Esophagus muscularis mucosa (tissue), 4 donors: ENCODE measurements at regions not wholly inside any gene's neighbourhood (a gene's known extent, or its start where the extent isn't known, plus 50 kb on each side); places are given as distances from the start of the nearest gene placed in this dataset.
A peak's percentile ranks its signal among the peaks of the same experiment; 100 is the strongest.

Experiments used
- DNase-seq: peaks from one replicate; pipeline ENCODE4 v3.0.0-alpha.2; 2017; ENCODE audit errors: extremely low spot score
- H3K27ac ChIP-seq, 4 donors: fragments of 200-600 bp; sonication (generic); replicated peaks in 1 of 4; 1 replicate in 3 of 4; 2 replicates in 1 of 4; pipeline ENCODE4 v1.5.1; 2016 to 2019; ENCODE audit warnings: mild to moderate bottlenecking in 1 of 4
- H3K27me3 ChIP-seq, 4 donors: fragments of 200-600 bp; sonication (generic); one replicate each; pipeline versions ENCODE4 v1.5.1 to v1.6.0; 2016 to 2019
- H3K36me3 ChIP-seq, 4 donors: fragments of 200-600 bp; sonication (generic); one replicate each; pipeline ENCODE4 v1.5.1; 2016 to 2019
- H3K4me1 ChIP-seq, 4 donors: fragments of 200-600 bp; sonication (generic); one replicate each; pipeline ENCODE4 v1.5.1; 2016 to 2019
- H3K4me3 ChIP-seq, 4 donors: fragments of 200-600 bp; sonication (generic); 1 replicate in 2 of 4; 2 replicates in 2 of 4; pipeline ENCODE4 v1.5.1; 2016 to 2019; ENCODE audit warnings: mild to moderate bottlenecking in 4 of 4, moderate library complexity in 1 of 4
- H3K9me3 ChIP-seq, 4 donors: fragments of 200-600 bp; sonication (generic); 1 replicate in 3 of 4; 2 replicates in 1 of 4; pipeline ENCODE4 v1.5.1; 2016 to 2019
- CTCF ChIP-seq, 3 experiments: fragments of 200-600 bp in 2 of 3; fragments of 450-650 bp in 1 of 3; sonication (generic) in 2 of 3; IDR thresholded peaks; one replicate each; pipeline ENCODE4 v1.5.1; 2017 to 2019; ENCODE audit warnings: antibody characterized with exemption in 3 of 3, mild to moderate bottlenecking in 2 of 3, moderate library complexity in 1 of 3
- EP300 ChIP-seq: sonication (generic); formaldehyde crosslinking; IDR thresholded peaks from one replicate; pipeline ENCODE4 v1.6.1; 2017; ENCODE audit warnings: antibody characterized with exemption
- POLR2A ChIP-seq: fragments of 450-650 bp; IDR thresholded peaks from one replicate; pipeline ENCODE4 v1.6.1; 2017; ENCODE audit warnings: antibody characterized with exemption, moderate library complexity, mild to moderate bottlenecking, low read depth
- POLR2AphosphoS5 ChIP-seq, 2 donors: sonication (generic); formaldehyde crosslinking; IDR thresholded peaks; one replicate each; pipeline ENCODE4 v1.6.1; 2017; ENCODE audit warnings: antibody characterized with exemption in 2 of 2
- WGBS: methylation state at CpG from one replicate; pipeline ENCODE4 v1.1.5; 2018; 5-methylcytosine and 5-hydroxymethylcytosine counted together
- intact Hi-C: fragments of 100-400 bp; cut with DNase I; formaldehyde crosslinking; loops from one replicate; pipeline ENCODE4 v1.15.1; 2023

- 81% methylated on average over 4 of the region's 4 CpGs for WGBS
These were observed 227.2 kb upstream of the DDX18 start for GRCh38 chr2:117587310-117587709.

GRCh38 chr2:117603060-117603459 lies 211.4 kb upstream of the DDX18 start:
- 56% methylated on average over 3 of the region's 3 CpGs for WGBS

More at GRCh38 chr2:117587310-117587709, 227.2 kb upstream of the DDX18 start:
- intact Hi-C loops = no loop called here
- Histone ChIP-seq H3K9me3 (peaks cover 0 to 6% (median 2%) of the 10 kb centered on the region in 4 donors), H3K27ac (no peak overlapping the region), H3K4me1 (no peaks in the 10 kb centered on the region), H3K36me3 (no peaks in the 10 kb centered on the region), H3K27me3 (no peaks in the 10 kb centered on the region), H3K4me3 (no peak overlapping the region)
- no peak for TF ChIP-seq POLR2A
- TF ChIP-seq POLR2AphosphoS5 (IDR thresholded peaks at IDR 0.05) = no peak
- TF ChIP-seq CTCF (IDR thresholded peaks at IDR 0.05) = no peak
- TF ChIP-seq EP300 = no peak
- DNase-seq = no peak

GRCh38 chr2:117603567-117603966 lies 210.9 kb upstream of the DDX18 start:
- TF ChIP-seq CTCF (IDR thresholded peaks at IDR 0.05) = no peak
- no peak for TF ChIP-seq POLR2AphosphoS5 (IDR thresholded peaks at IDR 0.05)
- TF ChIP-seq EP300 = no peak
- TF ChIP-seq POLR2A = no peak
- Histone ChIP-seq H3K9me3 (no peaks in the 10 kb centered on the region), H3K4me1 (no peaks in the 10 kb centered on the region), H3K27ac (no peak overlapping the region), H3K27me3 (no peaks in the 10 kb centered on the region), H3K4me3 (no peak overlapping the region), H3K36me3 (no peaks in the 10 kb centered on the region)
- intact Hi-C loops = no loop called here
- WGBS = 42% methylated on average over 5 of the region's 5 CpGs
- DNase-seq = no peak

More at GRCh38 chr2:117603060-117603459, 211.4 kb upstream of the DDX18 start:
- Histone ChIP-seq H3K27ac (no peak overlapping the region), H3K9me3 (no peaks in the 10 kb centered on the region), H3K4me3 (no peak overlapping the region), H3K36me3 (no peaks in the 10 kb centered on the region), H3K27me3 (no peaks in the 10 kb centered on the region), H3K4me1 (no peaks in the 10 kb centered on the region)
- TF ChIP-seq POLR2A (no peak), EP300 (no peak), CTCF (IDR thresholded peaks at IDR 0.05) (no peak), POLR2AphosphoS5 (IDR thresholded peaks at IDR 0.05) (no peak)
- DNase-seq = no peak
- intact Hi-C loops = no loop called here

GRCh38 chr2:117607202-117607601 lies 207.3 kb upstream of the DDX18 start:
- Histone ChIP-seq H3K9me3 (no peaks in the 10 kb centered on the region), H3K36me3 (no peaks in the 10 kb centered on the region), H3K27ac (no peak overlapping the region), H3K4me1 (no peaks in the 10 kb centered on the region), H3K27me3 (no peaks in the 10 kb centered on the region), H3K4me3 (no peak overlapping the region)
- intact Hi-C loops = no loop called here
- 59% methylated on average over 2 of the region's 2 CpGs for WGBS
- no peak for DNase-seq
- TF ChIP-seq CTCF (IDR thresholded peaks at IDR 0.05) = no peak
- TF ChIP-seq EP300 = no peak
- TF ChIP-seq POLR2A = no peak
- no peak for TF ChIP-seq POLR2AphosphoS5 (IDR thresholded peaks at IDR 0.05)

GRCh38 chr2:117613101-117613500 lies 201.4 kb upstream of the DDX18 start:
- WGBS = 88% methylated on average over 4 of the region's 5 CpGs
- no peak for TF ChIP-seq POLR2AphosphoS5 (IDR thresholded peaks at IDR 0.05)
- no peak for TF ChIP-seq EP300
- no peak for TF ChIP-seq CTCF (IDR thresholded peaks at IDR 0.05)
- TF ChIP-seq POLR2A = no peak
- intact Hi-C loops = no loop called here
- no peaks in the 10 kb centered on the region for H3K9me3 ChIP-seq
- no peak overlapping the region for H3K4me3 ChIP-seq
- no peak overlapping the region for H3K27ac ChIP-seq
- no peaks in the 10 kb centered on the region for H3K27me3 ChIP-seq
- DNase-seq = peak; percentile 77
- no peaks in the 10 kb centered on the region for H3K4me1 ChIP-seq
- no peaks in the 10 kb centered on the region for H3K36me3 ChIP-seq
